NB4 (cell line): ENCODE measurements at regions not wholly inside any gene's neighbourhood (a gene's known extent, or its start where the extent isn't known, plus 50 kb on each side); places are given as distances from the start of the nearest gene placed in this dataset.

Source experiments
- MAX ChIP-seq: IDR thresholded peaks from 2 replicates; pipeline ENCODE4 v1.6.1; 2011; ENCODE audit warnings: low read depth, low read length
- POLR2A ChIP-seq: IDR thresholded peaks from 2 replicates; pipeline ENCODE4 v1.6.1; 2011; ENCODE audit warnings: mild to moderate bottlenecking; ENCODE audit not compliant: insufficient read length; ENCODE audit errors: extremely low read depth
- TF ChIP-seq, protein P1 (sequence below): IDR thresholded peaks from one replicate; pipeline ENCODE4 v1.5.1; 2012; ENCODE audit warnings: low read depth, low read length

DNA sequence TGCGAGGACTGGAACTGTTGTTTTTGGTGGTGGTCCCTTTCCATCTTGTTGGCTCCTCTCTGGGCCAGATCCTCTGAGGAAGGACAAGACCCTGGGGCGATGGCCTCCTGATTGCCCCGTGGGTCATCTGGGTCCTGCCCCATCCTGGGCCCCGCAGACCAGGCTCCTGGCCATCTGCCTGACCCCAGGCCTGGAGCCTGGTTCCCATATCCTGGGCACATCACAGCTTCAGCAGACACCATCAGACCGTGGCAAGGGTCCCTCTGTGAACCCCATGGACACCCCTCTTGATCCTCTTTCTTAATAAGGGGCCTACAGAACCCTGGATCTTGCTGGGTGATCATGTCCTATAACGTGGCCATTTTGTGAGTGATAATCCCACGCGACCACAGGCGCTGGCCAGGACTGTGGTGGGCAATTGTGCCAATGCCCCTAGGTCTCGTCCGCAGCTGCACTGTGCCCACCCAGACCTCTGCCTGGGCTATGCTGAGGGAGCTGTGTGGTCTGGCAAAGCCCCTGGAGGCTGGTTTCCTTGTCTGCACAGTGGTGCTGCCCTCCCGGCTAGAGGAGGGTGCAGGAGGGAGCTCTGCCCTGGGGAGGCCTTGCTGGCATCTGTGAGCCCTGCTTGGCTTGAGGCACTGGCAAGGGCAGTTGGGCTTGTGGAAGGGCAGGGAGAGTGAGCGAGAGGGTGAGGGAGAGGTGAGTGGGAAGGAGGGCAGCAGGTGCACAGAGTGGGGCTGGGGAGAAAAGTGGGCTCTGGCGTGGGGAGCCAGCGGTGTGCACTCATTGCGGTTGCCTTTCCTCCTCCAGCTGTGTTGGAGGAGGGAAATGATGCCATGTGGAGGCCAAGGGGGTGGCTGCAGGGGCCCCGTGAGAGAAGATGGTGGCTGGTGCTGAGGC lies 53.1 kb upstream of the PRR23E start:
- TF ChIP-seq, protein P1, sequence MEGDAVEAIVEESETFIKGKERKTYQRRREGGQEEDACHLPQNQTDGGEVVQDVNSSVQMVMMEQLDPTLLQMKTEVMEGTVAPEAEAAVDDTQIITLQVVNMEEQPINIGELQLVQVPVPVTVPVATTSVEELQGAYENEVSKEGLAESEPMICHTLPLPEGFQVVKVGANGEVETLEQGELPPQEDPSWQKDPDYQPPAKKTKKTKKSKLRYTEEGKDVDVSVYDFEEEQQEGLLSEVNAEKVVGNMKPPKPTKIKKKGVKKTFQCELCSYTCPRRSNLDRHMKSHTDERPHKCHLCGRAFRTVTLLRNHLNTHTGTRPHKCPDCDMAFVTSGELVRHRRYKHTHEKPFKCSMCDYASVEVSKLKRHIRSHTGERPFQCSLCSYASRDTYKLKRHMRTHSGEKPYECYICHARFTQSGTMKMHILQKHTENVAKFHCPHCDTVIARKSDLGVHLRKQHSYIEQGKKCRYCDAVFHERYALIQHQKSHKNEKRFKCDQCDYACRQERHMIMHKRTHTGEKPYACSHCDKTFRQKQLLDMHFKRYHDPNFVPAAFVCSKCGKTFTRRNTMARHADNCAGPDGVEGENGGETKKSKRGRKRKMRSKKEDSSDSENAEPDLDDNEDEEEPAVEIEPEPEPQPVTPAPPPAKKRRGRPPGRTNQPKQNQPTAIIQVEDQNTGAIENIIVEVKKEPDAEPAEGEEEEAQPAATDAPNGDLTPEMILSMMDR, result no peak
- TF ChIP-seq POLR2A (no peak), MAX (no peak)
